LoVo (cell line): ENCODE measurements at regions not wholly inside any gene's neighbourhood (a gene's known extent, or its start where the extent isn't known, plus 50 kb on each side); places are given as distances from the start of the nearest gene placed in this dataset.

ENCODE experiments used
- DNase-seq: peaks from one replicate; pipeline ENCODE4 v3.0.0-alpha.2; 2016; ENCODE audit warnings: low spot score

GRCh38 chr1:9179463-9180110 is 50.7 kb upstream of the GPR157 start:
- no peak for DNase-seq

DNA sequence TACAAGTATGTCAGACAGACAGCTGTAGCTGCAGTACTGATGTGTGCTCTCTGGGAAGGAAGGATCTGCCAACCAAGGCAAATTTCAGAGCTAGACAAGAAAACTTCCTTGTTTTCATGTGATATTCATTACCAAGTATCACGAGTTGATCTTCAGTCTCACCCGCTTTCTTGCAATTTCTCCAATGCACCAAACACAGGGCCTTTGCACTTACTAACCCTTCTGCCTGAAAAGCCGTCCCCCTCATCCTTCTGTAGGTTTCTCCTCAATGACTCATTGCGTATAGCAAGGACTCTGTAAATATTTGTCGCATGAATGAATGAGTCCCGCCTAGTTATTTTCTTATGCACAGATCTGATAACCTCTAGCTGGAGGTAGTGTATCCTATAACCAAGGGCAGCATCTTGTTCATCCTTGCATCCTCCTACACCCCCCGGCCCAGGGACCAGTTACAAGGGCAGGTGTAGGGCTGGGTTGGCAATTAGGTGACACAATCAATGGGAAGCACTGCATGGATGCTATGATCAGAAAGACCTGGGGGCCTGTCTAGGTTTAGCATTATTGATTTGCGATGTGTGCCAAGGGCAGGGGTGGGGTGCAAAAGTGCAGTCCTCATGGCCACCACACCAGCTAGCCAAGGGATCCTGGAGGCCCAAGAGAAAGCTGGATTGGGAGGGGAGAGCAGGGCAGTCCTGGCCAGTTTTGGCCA is 51.4 kb upstream of the GPR157 start:
- DNase-seq, result peak; percentile 33

- peak; percentile 70 for DNase-seq
Observed at GRCh38 chr1:9181176-9181906, 52.4 kb upstream of the GPR157 start.

DNA sequence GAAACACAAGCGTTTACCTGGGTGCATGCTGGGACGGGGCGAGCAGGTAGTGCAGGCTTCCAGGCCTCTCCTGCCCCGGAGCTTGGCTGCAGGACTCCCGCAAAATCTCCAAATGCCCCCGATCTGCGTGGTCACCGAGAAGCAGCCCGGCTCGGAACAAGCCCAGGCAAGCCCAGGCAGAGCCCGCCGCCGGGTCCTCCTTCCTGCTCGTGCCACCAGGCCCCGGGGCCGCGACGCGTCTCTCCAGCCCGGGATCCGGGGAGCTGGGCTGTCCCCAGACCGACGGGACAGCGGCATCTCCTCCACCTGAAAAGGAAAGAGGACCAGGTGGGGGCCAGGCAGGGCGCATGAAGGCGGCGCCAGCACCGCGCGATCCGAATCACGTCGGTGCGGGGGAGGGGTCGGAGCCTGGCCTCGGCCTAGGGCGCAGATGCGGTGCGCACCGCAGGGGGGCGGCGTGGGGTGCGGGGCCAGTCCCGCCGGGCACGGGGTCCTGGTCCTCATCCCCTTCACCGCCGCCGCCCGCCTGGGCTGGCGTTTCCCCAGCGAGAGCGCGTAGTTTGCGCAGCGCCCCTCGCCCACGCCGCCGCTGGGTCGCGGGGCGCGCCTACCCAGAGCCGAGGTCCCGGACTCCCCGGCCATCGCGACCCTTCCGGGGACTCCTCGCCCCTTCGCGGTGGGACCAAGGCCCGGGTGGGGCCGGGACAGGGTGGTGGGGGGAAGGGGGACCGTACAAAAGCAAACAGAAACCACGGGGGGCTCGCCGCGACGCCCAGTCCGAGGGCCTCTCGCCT is 52.4 kb upstream of the H6PD start:
- peak; percentile 71 for DNase-seq

DNA sequence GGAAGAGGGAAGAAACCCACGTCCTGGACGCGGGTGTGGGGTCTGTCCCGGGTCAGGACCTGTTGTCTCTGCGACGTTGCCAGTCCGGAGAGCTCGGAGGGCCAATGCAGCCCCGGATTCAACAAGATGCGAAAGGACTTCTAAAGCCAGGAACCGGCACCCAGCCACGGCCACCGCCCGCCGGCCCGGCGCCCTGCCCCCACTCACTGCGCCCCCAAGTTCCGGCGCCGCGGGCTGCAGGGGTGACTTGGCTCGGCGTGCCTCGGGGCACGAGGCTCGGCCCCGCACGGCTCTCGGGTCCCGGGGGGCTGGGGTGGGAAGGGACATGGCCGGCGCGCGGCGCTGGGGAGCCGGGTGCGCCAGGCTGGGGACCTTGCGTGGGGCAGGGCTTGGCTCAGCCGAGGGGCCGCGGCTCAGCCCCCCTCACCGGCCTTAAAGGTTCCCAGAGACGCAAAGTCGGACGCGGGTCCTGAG is 51.8 kb upstream of the H6PD start:
- no peak for DNase-seq

- DNase-seq, result no peak
Observed at GRCh38 chr1:9183441-9183840, 51.1 kb upstream of the H6PD start.

DNA sequence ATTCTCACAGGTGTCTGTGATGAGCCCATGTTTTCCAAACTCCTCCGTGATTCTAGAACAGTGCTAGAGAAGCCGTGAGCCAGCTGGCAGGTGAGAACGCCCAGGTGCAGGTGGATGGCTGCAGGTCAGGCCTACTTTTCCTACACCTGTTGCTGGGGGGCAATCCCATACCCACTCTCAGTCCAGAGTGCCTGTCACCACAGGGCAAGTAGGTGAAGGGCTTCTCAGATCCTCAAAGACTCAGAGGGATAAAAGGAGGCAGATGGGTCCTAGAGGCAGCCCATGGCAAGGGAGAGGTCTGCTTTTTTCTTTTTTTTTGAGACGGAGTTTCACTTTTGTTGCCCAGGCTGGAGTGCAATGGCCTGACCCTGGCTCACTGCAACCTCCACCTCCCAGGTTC is 50.7 kb upstream of the H6PD start:
- no peak for DNase-seq

GRCh38 chr1:9184749-9185148 is 49.8 kb upstream of the H6PD start:
- no peak for DNase-seq
